ENCODE measurements at regions not wholly inside any gene's neighbourhood (a gene's known extent, or its start where the extent isn't known, plus 50 kb on each side); places are given as distances from the start of the nearest gene placed in this dataset.

DNA sequence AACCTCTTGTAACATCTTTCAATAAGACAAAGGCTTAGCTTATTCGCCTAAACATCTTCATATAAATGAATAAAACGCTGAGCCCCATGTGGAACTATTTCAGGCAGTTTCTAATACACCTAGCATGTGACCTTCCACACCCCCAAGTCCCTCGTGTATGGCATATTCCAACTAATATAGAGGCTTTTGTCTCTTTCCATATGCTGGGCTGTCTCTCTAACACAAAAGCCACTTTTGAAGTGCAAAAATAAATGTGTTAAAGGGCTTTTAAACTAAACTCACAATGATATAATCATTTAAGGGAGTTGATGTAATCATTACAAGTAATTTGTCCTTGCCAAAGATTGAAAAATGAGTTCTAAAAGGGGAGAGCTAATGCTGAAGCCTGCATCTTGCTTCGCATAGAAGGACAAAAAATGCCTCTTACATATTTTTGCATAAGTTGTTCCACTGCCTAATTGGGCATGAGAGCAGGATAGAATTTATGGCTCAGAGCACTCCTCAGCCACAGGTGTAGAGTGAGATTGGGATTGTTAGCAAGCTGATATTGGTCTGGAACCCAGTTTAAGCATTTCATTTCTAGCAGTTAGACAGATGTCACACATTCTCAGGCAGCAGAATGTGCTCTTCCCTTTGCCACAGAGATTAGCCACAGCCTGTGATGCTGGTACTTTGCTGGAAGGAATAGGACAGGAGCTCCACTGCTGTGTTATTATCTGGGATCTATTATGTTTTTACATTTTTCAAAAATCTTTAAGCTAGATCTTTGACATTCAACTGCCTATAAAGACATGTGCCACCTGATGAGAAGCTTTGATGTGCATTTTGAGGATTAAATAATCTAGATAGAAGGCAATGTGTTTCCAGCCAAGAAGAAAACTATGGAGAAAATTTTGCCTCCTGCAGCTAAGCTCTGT lies 1044.4 kb downstream of the ADGRL2 start:
- TF ChIP-seq, protein P1, sequence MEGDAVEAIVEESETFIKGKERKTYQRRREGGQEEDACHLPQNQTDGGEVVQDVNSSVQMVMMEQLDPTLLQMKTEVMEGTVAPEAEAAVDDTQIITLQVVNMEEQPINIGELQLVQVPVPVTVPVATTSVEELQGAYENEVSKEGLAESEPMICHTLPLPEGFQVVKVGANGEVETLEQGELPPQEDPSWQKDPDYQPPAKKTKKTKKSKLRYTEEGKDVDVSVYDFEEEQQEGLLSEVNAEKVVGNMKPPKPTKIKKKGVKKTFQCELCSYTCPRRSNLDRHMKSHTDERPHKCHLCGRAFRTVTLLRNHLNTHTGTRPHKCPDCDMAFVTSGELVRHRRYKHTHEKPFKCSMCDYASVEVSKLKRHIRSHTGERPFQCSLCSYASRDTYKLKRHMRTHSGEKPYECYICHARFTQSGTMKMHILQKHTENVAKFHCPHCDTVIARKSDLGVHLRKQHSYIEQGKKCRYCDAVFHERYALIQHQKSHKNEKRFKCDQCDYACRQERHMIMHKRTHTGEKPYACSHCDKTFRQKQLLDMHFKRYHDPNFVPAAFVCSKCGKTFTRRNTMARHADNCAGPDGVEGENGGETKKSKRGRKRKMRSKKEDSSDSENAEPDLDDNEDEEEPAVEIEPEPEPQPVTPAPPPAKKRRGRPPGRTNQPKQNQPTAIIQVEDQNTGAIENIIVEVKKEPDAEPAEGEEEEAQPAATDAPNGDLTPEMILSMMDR (conservative IDR thresholded peaks at IDR 0.05; ENCODE audit: low read depth, low read length), result no peak
- TF ChIP-seq EZH2 (IDR thresholded peaks at IDR 0.05; ENCODE audit: borderline replicate concordance, low read depth, low read length, poor library complexity, severe bottlenecking), result no peak

All from A673 (cell line).